AG04450 (cell line): ENCODE measurements at regions not wholly inside any gene's neighbourhood (a gene's known extent, or its start where the extent isn't known, plus 50 kb on each side); places are given as distances from the start of the nearest gene placed in this dataset.

ENCODE experiments used
- CTCF ChIA-PET: fragments of 300-600, 350-600 bp; formaldehyde crosslinking; extraction: SDS; loops from one replicate; lab custom pipeline; 2022; ENCODE audit warnings: antibody characterized with exemption, inconsistent platforms; lab: Charles Lee
- POLR2A ChIA-PET: fragments of 350-600 bp; formaldehyde crosslinking; extraction: SDS; loops from one replicate; lab custom pipeline; 2021; ENCODE audit warnings: antibody characterized with exemption, inconsistent platforms; lab: Yijun Ruan, JAX
- DNase-seq: peaks from one replicate; pipeline ENCODE4 v3.0.0-alpha.2; 2011; ENCODE audit warnings: low read depth, low spot score
- H3K27ac ChIP-seq: one replicate; pipeline ENCODE4 v1.5.1; 2012; ENCODE audit warnings: low read depth, low read length, control low read depth
- H3K27me3 ChIP-seq: one replicate; pipeline ENCODE4 v1.6.0; 2012; ENCODE audit warnings: low read length; ENCODE audit not compliant: control insufficient read depth, insufficient read depth
- H3K4me3 ChIP-seq: 2 replicates; pipeline ENCODE4 v1.5.1; 2011; ENCODE audit warnings: mild to moderate bottlenecking, low read depth, low read length, control low read depth
- H3K9me3 ChIP-seq: 2 replicates; pipeline ENCODE4 v1.5.1; 2012; ENCODE audit warnings: low read length; ENCODE audit not compliant: control insufficient read depth, insufficient read depth
- CTCF ChIP-seq: IDR thresholded peaks from 2 replicates; pipeline ENCODE4 v1.5.1; 2011; ENCODE audit warnings: low read depth, low read length, control low read depth, inconsistent platforms

- Histone ChIP-seq H3K4me3 (no peak overlapping the region), H3K27ac (no peak overlapping the region), H3K9me3 (no peaks in the 10 kb centered on the region), H3K27me3 (no peaks in the 10 kb centered on the region)
- CTCF ChIA-PET = no interaction called here
- TF ChIP-seq CTCF = no peak
- DNase-seq = no peak
- POLR2A ChIA-PET = no interaction called here
Measured at GRCh38 chr2:12110481-12110880, 364.0 kb downstream of the LPIN1 start.

GRCh38 chr2:12113412-12113811, 367.0 kb downstream of the LPIN1 start:
- CTCF ChIA-PET = no interaction called here
- POLR2A ChIA-PET = no interaction called here
- no peak for DNase-seq
- H3K9me3 ChIP-seq = no peaks in the 10 kb centered on the region
- no peak overlapping the region for H3K27ac ChIP-seq
- no peaks in the 10 kb centered on the region for H3K27me3 ChIP-seq
- TF ChIP-seq CTCF = no peak
- H3K4me3 ChIP-seq = no peak overlapping the region

GRCh38 chr2:12114816-12115215, 368.4 kb downstream of the LPIN1 start:
- CTCF ChIA-PET = interaction anchor here (0.7 kb wide), 1 partner anchor 28 kb away, joined by 8 read pairs; no protein-coding TSS in a partner anchor
- Histone ChIP-seq H3K4me3 (no peak overlapping the region), H3K27ac (no peak overlapping the region), H3K27me3 (no peaks in the 10 kb centered on the region), H3K9me3 (no peaks in the 10 kb centered on the region)
- POLR2A ChIA-PET = no interaction called here
- no peak for TF ChIP-seq CTCF
- DNase-seq = no peak

GRCh38 chr2:12116228-12116750, 369.9 kb downstream of the LPIN1 start:
- ChIA-PET POLR2A (no interaction called here), CTCF (interaction anchor here (0.6 to 0.9 kb wide), 2 partner anchors 243 to 252 kb away, joined by 3 to 7 read pairs; no protein-coding TSS in a partner anchor)
- Histone ChIP-seq H3K9me3 (no peaks in the 10 kb centered on the region), H3K27ac (no peak overlapping the region), H3K27me3 (no peaks in the 10 kb centered on the region), H3K4me3 (no peak overlapping the region)
- no peak for DNase-seq
- TF ChIP-seq CTCF = no peak

GRCh38 chr2:12119841-12120240, 373.4 kb downstream of the LPIN1 start:
- POLR2A ChIA-PET = no interaction called here
- Histone ChIP-seq H3K27ac (no peak overlapping the region), H3K4me3 (no peak overlapping the region), H3K9me3 (no peaks in the 10 kb centered on the region), H3K27me3 (peaks cover 5% of the 10 kb centered on the region)
- TF ChIP-seq CTCF = no peak
- CTCF ChIA-PET = interaction anchor here (1.1 kb wide), 1 partner anchor 11 kb away, joined by 4 read pairs; no protein-coding TSS in a partner anchor
- DNase-seq = no peak
